Naive thymus-derived CD4-positive, alpha-beta T cell (primary cell): ENCODE measurements at regions not wholly inside any gene's neighbourhood (a gene's known extent, or its start where the extent isn't known, plus 50 kb on each side); places are given as distances from the start of the nearest gene placed in this dataset.

Experiments
- ATAC-seq: fragments of 150-1000 bp; cut with Tn5 transposase; 2 replicates; pipeline ENCODE4 v1.10.0; 2021; ENCODE audit warnings: mild to moderate bottlenecking, moderate library complexity
- CTCF ChIA-PET: fragments of 350-600 bp; sonication (Branson Sonifier 250); formaldehyde crosslinking; loops from one replicate; lab custom pipeline; 2021; ENCODE audit warnings: antibody characterized with exemption; lab: Charles Lee
- POLR2A ChIA-PET: fragments of 350-600 bp; sonication (Branson Sonifier 250); formaldehyde crosslinking; loops from one replicate; lab custom pipeline; 2021; ENCODE audit warnings: antibody characterized with exemption, inconsistent platforms; lab: Charles Lee
- DNase-seq, 9 donors: peaks; one replicate each; pipeline versions ENCODE4 v3.0.0 to v3.0.0-alpha.2; 2020 to 2022; ENCODE audit warnings: mixed read lengths in 1 of 9
- H3K27ac ChIP-seq: one replicate; pipeline ENCODE4 v1.7.0; 2013; ENCODE audit warnings: mild to moderate bottlenecking, low read depth, low read length, moderate library complexity
- H3K27me3 ChIP-seq, 2 donors: one replicate each; pipeline ENCODE4 v1.7.0; 2013; ENCODE audit warnings: low read length in 2 of 2, mild to moderate bottlenecking in 2 of 2, moderate library complexity in 2 of 2; ENCODE audit not compliant: control insufficient read depth in 2 of 2, insufficient read depth in 2 of 2
- H3K36me3 ChIP-seq, 3 experiments: 1 replicate in 2 of 3; 2 replicates in 1 of 3; pipeline ENCODE4 v1.7.0; 2013; ENCODE audit warnings: low read length in 3 of 3, mild to moderate bottlenecking in 3 of 3, moderate library complexity in 1 of 3; ENCODE audit not compliant: insufficient read depth in 3 of 3, control insufficient read depth in 2 of 3
- H3K4me1 ChIP-seq, 2 donors: one replicate each; pipeline ENCODE4 v1.7.0; 2013; ENCODE audit warnings: low read length in 2 of 2, mild to moderate bottlenecking in 2 of 2, moderate library complexity in 1 of 2; ENCODE audit not compliant: control insufficient read depth in 2 of 2, insufficient read depth in 2 of 2
- H3K4me3 ChIP-seq: 2 replicates; pipeline ENCODE4 v1.7.0; 2013; ENCODE audit warnings: mild to moderate bottlenecking, low read length
- H3K9me3 ChIP-seq, 3 experiments: 1 replicate in 2 of 3; 2 replicates in 1 of 3; pipeline ENCODE4 v1.7.0; 2013; ENCODE audit warnings: low read length in 3 of 3; ENCODE audit not compliant: control insufficient read depth in 2 of 3
- H3K27ac Mint-ChIP-seq, 9 donors: one replicate each; pipeline ENCODE4 v1.8.0; 2020 to 2022; ENCODE audit warnings: mixed read lengths in 9 of 9, mild to moderate bottlenecking in 8 of 9, moderate library complexity in 5 of 9, inconsistent platforms in 2 of 9
- H3K27me3 Mint-ChIP-seq, 5 donors: one replicate each; pipeline ENCODE4 v1.8.0; 2021 to 2022; ENCODE audit warnings: mixed read lengths in 5 of 5, mild to moderate bottlenecking in 1 of 5
- H3K36me3 Mint-ChIP-seq, 5 donors: one replicate each; pipeline ENCODE4 v1.8.0; 2020 to 2022; ENCODE audit warnings: mixed read lengths in 5 of 5, mild to moderate bottlenecking in 3 of 5, inconsistent platforms in 1 of 5
- H3K4me1 Mint-ChIP-seq, 7 donors: one replicate each; pipeline ENCODE4 v1.8.0; 2020 to 2022; ENCODE audit warnings: mixed read lengths in 7 of 7, mild to moderate bottlenecking in 3 of 7, inconsistent platforms in 1 of 7
- H3K4me3 Mint-ChIP-seq, 10 donors: one replicate each; pipeline ENCODE4 v1.8.0; 2020 to 2022; ENCODE audit warnings: mild to moderate bottlenecking in 10 of 10, mixed read lengths in 10 of 10, moderate library complexity in 6 of 10, inconsistent platforms in 2 of 10
- H3K9me3 Mint-ChIP-seq, 11 donors: one replicate each; pipeline ENCODE4 v1.8.0; 2020 to 2022; ENCODE audit warnings: mixed read lengths in 11 of 11, mild to moderate bottlenecking in 4 of 11, inconsistent platforms in 1 of 11, moderate library complexity in 1 of 11
- intact Hi-C, 2 donors: fragments of 100-400 bp; cut with micrococcal nuclease; formaldehyde crosslinking; loops; one replicate each; pipeline ENCODE4 v1.15.1; 2023

DNA sequence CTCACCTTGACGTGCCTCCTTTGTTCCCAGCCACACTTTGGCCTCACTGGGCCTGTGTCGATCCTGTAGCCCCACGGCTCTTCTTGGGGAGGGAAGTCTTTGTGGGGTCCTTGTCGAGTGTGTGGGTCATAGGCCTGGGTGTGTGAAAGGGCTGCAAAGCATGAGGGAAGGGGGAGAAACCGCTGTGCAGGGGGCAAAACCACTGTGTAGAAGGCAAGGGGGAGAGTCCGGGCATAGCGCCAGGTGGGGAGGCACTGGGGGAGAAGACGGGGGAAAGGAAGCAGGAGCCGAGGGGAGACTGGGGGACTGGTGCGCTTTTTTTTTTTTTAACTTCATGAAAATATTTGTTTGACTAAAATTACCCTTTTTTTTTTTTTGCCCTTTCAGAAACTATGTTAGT lies 65.1 kb upstream of the RASD2 start:
- H3K9me3 ChIP-seq = no peaks in the 10 kb centered on the region
- H3K4me3 ChIP-seq = no peak overlapping the region
- peaks cover 0 to 16% (median 9%) of the 10 kb centered on the region in 5 donors for H3K36me3 Mint-ChIP-seq
- no peak overlapping the region for H3K27ac ChIP-seq
- no peak for ATAC-seq
- no peaks in the 10 kb centered on the region for H3K36me3 ChIP-seq
- H3K4me1 ChIP-seq = no peaks in the 10 kb centered on the region
- peaks cover 0 to 5% (median under 1%) of the 10 kb centered on the region in 7 donors for H3K4me1 Mint-ChIP-seq
- no peaks in the 10 kb centered on the region for H3K27me3 ChIP-seq
- peaks cover 0 to 4% (median 0%) of the 10 kb centered on the region in 11 donors for H3K9me3 Mint-ChIP-seq
- intact Hi-C loops = no loop called here
- CTCF ChIA-PET = no interaction called here
- H3K4me3 Mint-ChIP-seq = no peak overlapping the region
- POLR2A ChIA-PET = no interaction called here
- H3K27me3 Mint-ChIP-seq = peaks cover 13 to 38% (median 28%) of the 10 kb centered on the region in 5 donors
- no peak for DNase-seq
- H3K27ac Mint-ChIP-seq = no peak overlapping the region

DNA sequence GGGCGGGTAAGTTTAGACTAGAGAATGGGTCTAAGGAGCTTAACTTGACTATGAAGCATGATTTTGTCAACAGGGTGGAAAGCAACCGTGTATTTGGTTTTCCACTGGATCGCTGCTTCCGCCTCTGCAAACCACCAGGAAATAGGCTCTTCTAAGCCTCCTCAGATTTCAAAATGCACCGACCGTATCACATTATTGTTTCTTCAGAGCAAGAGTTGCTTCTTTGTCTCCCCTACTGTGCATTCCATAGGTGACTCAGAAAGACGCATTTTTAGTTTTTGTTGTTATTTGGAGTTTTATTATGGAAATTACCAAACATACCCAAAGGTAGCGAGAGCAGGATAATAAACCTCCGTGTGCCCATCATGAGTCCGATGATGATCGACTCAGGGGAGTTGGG lies 64.3 kb upstream of the RASD2 start:
- no peaks in the 10 kb centered on the region for H3K27me3 ChIP-seq
- no peak overlapping the region for H3K27ac ChIP-seq
- Mint-ChIP-seq H3K27me3 (peaks cover 16 to 42% (median 35%) of the 10 kb centered on the region in 5 donors), H3K9me3 (peaks cover 0 to 4% (median 0%) of the 10 kb centered on the region in 11 donors), H3K4me3 (no peak overlapping the region), H3K36me3 (peaks cover 0 to 10% (median 5%) of the 10 kb centered on the region in 5 donors), H3K27ac (no peak overlapping the region), H3K4me1 (peaks cover 0 to 12% (median 5%) of the 10 kb centered on the region in 7 donors)
- no peak overlapping the region for H3K4me3 ChIP-seq
- ATAC-seq (no peak), DNase-seq (no peak)
- no peaks in the 10 kb centered on the region for H3K4me1 ChIP-seq
- ChIA-PET POLR2A (no interaction called here), CTCF (no interaction called here)
- no peaks in the 10 kb centered on the region for H3K9me3 ChIP-seq
- H3K36me3 ChIP-seq = no peaks in the 10 kb centered on the region
- intact Hi-C loops = no loop called here

DNA sequence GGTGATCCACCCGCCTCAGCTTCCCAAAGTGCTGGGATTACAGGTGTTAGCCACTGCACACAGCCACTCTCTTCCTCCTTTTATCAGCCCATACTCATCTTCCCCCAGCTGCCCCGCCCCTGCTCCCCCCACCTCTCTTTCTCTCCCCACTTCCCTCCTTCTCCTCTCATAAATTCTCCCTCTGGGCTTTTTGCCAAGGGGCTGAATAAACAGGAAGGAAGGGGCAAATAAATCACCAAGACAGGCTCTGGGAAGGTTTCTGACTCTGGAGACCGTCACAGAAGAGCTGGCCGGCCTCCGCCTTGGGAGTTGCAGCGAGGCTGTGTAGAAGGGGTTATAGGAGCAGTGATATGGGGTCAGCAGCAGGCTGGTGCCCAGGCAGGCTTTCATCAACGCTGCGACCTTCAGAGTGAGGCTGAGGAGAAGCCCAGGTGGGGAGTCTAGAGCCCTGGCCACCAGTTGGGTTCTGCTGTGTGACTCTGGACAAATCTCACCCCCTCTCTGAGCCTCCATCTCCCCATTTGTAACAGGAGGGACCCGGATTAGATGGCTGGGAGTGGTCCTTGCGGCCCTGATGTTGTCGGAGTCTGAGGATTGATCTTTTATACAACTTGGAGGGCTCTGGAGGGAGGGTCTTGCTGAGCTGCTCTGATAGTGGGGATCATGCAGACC lies 62.6 kb upstream of the RASD2 start:
- intact Hi-C loops = no loop called here
- POLR2A ChIA-PET = no interaction called here
- Histone ChIP-seq H3K4me3 (no peak overlapping the region), H3K27me3 (no peaks in the 10 kb centered on the region), H3K4me1 (no peaks in the 10 kb centered on the region), H3K27ac (no peak overlapping the region), H3K9me3 (no peaks in the 10 kb centered on the region), H3K36me3 (no peaks in the 10 kb centered on the region)
- ATAC-seq (peak; percentile 26), DNase-seq (no peak)
- H3K4me1 Mint-ChIP-seq = peaks cover 0 to 13% (median 6%) of the 10 kb centered on the region in 7 donors
- no peak overlapping the region for H3K27ac Mint-ChIP-seq
- H3K36me3 Mint-ChIP-seq = peaks cover 0 to 6% (median 5%) of the 10 kb centered on the region in 5 donors
- peaks cover 0 to 4% (median 0%) of the 10 kb centered on the region in 11 donors for H3K9me3 Mint-ChIP-seq
- H3K27me3 Mint-ChIP-seq = peaks cover 17 to 53% (median 44%) of the 10 kb centered on the region in 5 donors
- CTCF ChIA-PET = no interaction called here
- H3K4me3 Mint-ChIP-seq = no peak overlapping the region

DNA sequence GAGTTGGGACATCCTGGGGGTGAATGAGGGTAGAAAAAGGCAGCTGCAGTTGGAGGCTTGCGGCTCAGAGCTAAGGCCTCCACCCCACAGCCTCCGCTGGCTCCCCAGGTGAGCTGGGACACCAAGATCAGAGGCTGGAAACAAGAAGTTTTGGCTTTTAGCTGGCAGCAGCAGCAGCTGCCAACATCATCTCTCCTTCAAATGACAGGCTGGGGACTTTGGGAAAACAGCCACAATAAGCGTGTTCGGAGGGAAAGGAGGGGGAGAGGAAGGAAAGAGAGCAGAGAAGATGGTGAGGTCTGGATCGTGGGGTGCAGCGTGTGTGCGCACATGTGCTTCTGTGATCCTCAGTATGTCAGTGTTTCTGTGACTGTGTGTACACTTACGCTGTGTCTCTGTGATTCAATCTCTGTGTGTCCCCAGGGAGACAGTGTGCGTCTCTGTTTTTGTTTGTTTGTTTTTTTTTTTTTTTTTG lies 62.0 kb upstream of the RASD2 start:
- no peak for DNase-seq
- H3K27ac ChIP-seq = no peak overlapping the region
- ATAC-seq = no peak
- H3K27me3 ChIP-seq = no peaks in the 10 kb centered on the region
- no peaks in the 10 kb centered on the region for H3K9me3 ChIP-seq
- H3K36me3 ChIP-seq = no peaks in the 10 kb centered on the region
- ChIA-PET CTCF (no interaction called here), POLR2A (no interaction called here)
- H3K27ac Mint-ChIP-seq = no peak overlapping the region
- H3K36me3 Mint-ChIP-seq = peaks cover 0 to 6% (median under 1%) of the 10 kb centered on the region in 5 donors
- no peak overlapping the region for H3K4me3 Mint-ChIP-seq
- no peak overlapping the region for H3K4me3 ChIP-seq
- peaks cover 0 to 14% (median 6%) of the 10 kb centered on the region in 7 donors for H3K4me1 Mint-ChIP-seq
- peaks cover 17 to 53% (median 44%) of the 10 kb centered on the region in 5 donors for H3K27me3 Mint-ChIP-seq
- intact Hi-C loops = no loop called here
- peaks cover 0 to 4% (median 0%) of the 10 kb centered on the region in 11 donors for H3K9me3 Mint-ChIP-seq
- no peaks in the 10 kb centered on the region for H3K4me1 ChIP-seq

DNA sequence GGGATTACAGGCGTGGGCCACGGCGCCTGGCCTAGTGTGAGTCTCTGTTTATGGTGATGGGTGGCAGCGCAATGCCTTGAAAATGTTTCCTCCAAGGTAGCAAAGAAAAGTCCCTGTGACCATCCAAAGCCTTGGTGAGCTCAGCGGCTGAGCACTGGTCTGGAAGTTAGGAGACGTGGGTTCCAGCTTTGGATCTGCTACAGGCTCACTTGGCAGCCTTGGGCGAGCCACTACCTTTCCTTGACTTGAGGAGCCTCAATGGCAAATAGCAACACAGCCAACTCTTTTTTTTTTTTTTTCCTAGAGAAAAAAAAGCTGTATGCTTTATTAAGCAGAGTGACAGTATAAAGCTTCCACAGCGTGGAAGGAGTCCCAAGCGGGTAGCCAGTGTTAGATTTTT lies 61.3 kb upstream of the RASD2 start:
- CTCF ChIA-PET = no interaction called here
- DNase-seq = no peak

DNA sequence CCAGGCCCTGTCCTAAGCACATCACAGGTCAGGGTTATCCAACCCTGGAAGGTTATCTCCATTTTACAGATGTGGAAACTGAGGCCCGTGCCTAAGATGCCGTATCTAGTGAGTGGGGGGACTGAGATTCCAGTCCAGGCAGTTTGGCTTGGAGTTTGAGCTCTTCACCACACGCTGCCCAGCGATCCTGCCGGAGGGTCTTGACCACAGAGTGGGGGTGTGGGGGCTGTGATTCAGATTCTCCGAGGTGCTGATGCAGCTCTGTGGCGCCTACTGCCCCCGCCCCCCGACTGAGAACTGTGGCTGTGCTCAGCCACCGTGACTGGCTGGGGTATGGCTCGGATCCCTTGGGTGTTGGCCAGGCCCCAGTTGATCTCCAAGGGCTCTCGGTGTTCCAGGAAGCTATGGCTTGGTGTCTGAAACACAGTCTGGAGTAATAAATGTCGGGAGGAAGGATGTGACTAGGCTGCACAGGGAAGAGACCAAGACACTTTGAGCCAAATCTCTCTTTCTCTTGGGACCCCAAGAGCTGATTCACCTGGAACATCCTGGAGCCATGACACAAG lies 60.6 kb upstream of the RASD2 start:
- POLR2A ChIA-PET = no interaction called here
- CTCF ChIA-PET = no interaction called here
- H3K27me3 Mint-ChIP-seq = peaks cover 17 to 58% (median 42%) of the 10 kb centered on the region in 5 donors
- H3K4me3 Mint-ChIP-seq = no peak overlapping the region
- Histone ChIP-seq H3K4me1 (no peaks in the 10 kb centered on the region), H3K27ac (no peak overlapping the region), H3K36me3 (no peaks in the 10 kb centered on the region), H3K4me3 (no peak overlapping the region), H3K27me3 (no peaks in the 10 kb centered on the region), H3K9me3 (no peaks in the 10 kb centered on the region)
- intact Hi-C loops = no loop called here
- DNase-seq (no peak), ATAC-seq (no peak)
- H3K27ac Mint-ChIP-seq = no peak overlapping the region
- H3K36me3 Mint-ChIP-seq = peaks cover 0 to 6% (median 0%) of the 10 kb centered on the region in 5 donors
- H3K4me1 Mint-ChIP-seq = peaks cover 0 to 16% (median 6%) of the 10 kb centered on the region in 7 donors
- H3K9me3 Mint-ChIP-seq = peaks cover 0 to 4% (median 0%) of the 10 kb centered on the region in 11 donors

More for the DNA sequence above, 61.3 kb upstream of the RASD2 start:
- Mint-ChIP-seq H3K9me3 (peaks cover 0 to 4% (median 0%) of the 10 kb centered on the region in 11 donors), H3K27me3 (peaks cover 17 to 53% (median 46%) of the 10 kb centered on the region in 5 donors), H3K36me3 (peaks cover 0 to 6% (median 0%) of the 10 kb centered on the region in 5 donors), H3K4me3 (no peak overlapping the region), H3K27ac (no peak overlapping the region), H3K4me1 (peaks cover 0 to 16% (median 6%) of the 10 kb centered on the region in 7 donors)
- Histone ChIP-seq H3K4me3 (no peak overlapping the region), H3K27ac (no peak overlapping the region), H3K4me1 (no peaks in the 10 kb centered on the region), H3K9me3 (no peaks in the 10 kb centered on the region), H3K27me3 (no peaks in the 10 kb centered on the region), H3K36me3 (no peaks in the 10 kb centered on the region)
- no peak for ATAC-seq
- POLR2A ChIA-PET = no interaction called here
- intact Hi-C loops = no loop called here
